HepG2 (cell line): ENCODE measurements at regions not wholly inside any gene's neighbourhood (a gene's known extent, or its start where the extent isn't known, plus 50 kb on each side); places are given as distances from the start of the nearest gene placed in this dataset.

ENCODE experiments used
- ATAC-seq: fragments of 200-7000 bp; cut with Tn5 transposase; 3 replicates; pipeline ENCODE4 v1.9.1; 2020; ENCODE audit warnings: mild to moderate bottlenecking, moderate library complexity
- BruUV-seq: library from RNA; stranded (reverse); fragments of 400-500 nt; replicated peaks from 2 replicates; lab custom pipeline; 2021; lab: Mats Ljungman, UMichigan
- CTCF ChIA-PET: fragments of 300-600 bp; formaldehyde crosslinking; extraction: SDS; loops from one replicate; lab custom pipeline; 2021; ENCODE audit warnings: low total read pairs, inconsistent platforms, low intra/inter-chr PET ratio; lab: Yijun Ruan, JAX
- POLR2A ChIA-PET: fragments of 350-600 bp; sonication (Branson Sonifier 250); formaldehyde crosslinking; loops from one replicate; lab custom pipeline; 2020; ENCODE audit warnings: antibody characterized with exemption, inconsistent platforms; lab: Yijun Ruan, JAX
- DNase-seq: peaks from one replicate; pipeline ENCODE4 v3.0.0-alpha.2; 2015; ENCODE audit warnings: low spot score
- FAIRE-seq: peaks from 3 replicates; lab custom pipeline; 2011; peaks lifted over from hg19 to GRCh38; lab: Jason Lieb, UNC
- H2AFZ ChIP-seq: one replicate; pipeline ENCODE4 v1.6.1; 2011; ENCODE audit warnings: low read length, inconsistent platforms
- H3K27ac ChIP-seq: fragments of 300-600 bp; 3 replicates; pipeline ENCODE4 v1.8.0; 2011; ENCODE audit warnings: mixed run types, mild to moderate bottlenecking, mixed read lengths, low read length, inconsistent platforms; ENCODE audit not compliant: insufficient read depth; ENCODE audit errors: extremely low read length
- H3K27me3 ChIP-seq, 2 experiments: fragments of 200-600 bp in 1 of 2; 2 replicates in 1 of 2; 3 replicates in 1 of 2; pipeline versions ENCODE4 v1.6.0 to v1.8.0; 2011; ENCODE audit warnings: low read length in 2 of 2, mild to moderate bottlenecking in 2 of 2, moderate library complexity in 2 of 2, inconsistent platforms in 1 of 2; ENCODE audit not compliant: insufficient read depth in 2 of 2, control insufficient read depth in 1 of 2
- H3K36me3 ChIP-seq, 2 experiments: fragments of 200-600 bp in 1 of 2; replicated peaks in 1 of 2; 2 replicates in 1 of 2; 3 replicates in 1 of 2; pipeline versions ENCODE4 v1.5.1 to v1.8.0; 2011; ENCODE audit warnings: low read length in 2 of 2, inconsistent platforms in 1 of 2; ENCODE audit not compliant: insufficient read depth in 2 of 2, control insufficient read depth in 1 of 2
- H3K4me1 ChIP-seq: 2 replicates; pipeline ENCODE4 v1.5.1; 2012; ENCODE audit warnings: low read length, inconsistent platforms; ENCODE audit not compliant: insufficient read depth
- H3K4me2 ChIP-seq: 2 replicates; pipeline ENCODE4 v1.6.0; 2011; ENCODE audit warnings: low read depth, low read length, inconsistent platforms
- H3K4me3 ChIP-seq, 3 experiments: fragments of 200-600 bp in 1 of 3; sonication (generic), shearing (Covaris generic) in 1 of 3; replicated peaks in 1 of 3; 2 replicates each; pipeline ENCODE4 v1.5.1; 2011 to 2016; ENCODE audit warnings: low read length in 3 of 3, inconsistent platforms in 2 of 3, low read depth in 2 of 3, mild to moderate bottlenecking in 2 of 3, control low read depth in 1 of 3, mixed read lengths in 1 of 3; ENCODE audit not compliant: insufficient read depth in 1 of 3
- H3K79me2 ChIP-seq: one replicate; pipeline ENCODE4 v1.6.1; 2011; ENCODE audit warnings: low read length, inconsistent platforms; ENCODE audit not compliant: insufficient read depth
- H3K9ac ChIP-seq: 2 replicates; pipeline ENCODE4 v1.6.0; 2011; ENCODE audit warnings: mild to moderate bottlenecking, low read depth, low read length, inconsistent platforms; ENCODE audit not compliant: insufficient read depth
- H3K9me3 ChIP-seq: 2 replicates; pipeline ENCODE4 v1.5.1; 2012; ENCODE audit warnings: mild to moderate bottlenecking, low read length
- H4K20me1 ChIP-seq: 2 replicates; pipeline ENCODE4 v1.6.0; 2011; ENCODE audit warnings: inconsistent platforms, mild to moderate bottlenecking, low read length, moderate library complexity; ENCODE audit not compliant: insufficient read depth
- KAT8 ChIP-seq: IDR thresholded peaks from 2 replicates; pipeline ENCODE4 v1.6.1; 2016; ENCODE audit warnings: missing genetic modification reagents, missing compliant biosample characterization
- MAX ChIP-seq: IDR thresholded peaks from 2 replicates; pipeline ENCODE4 v1.6.1; 2012; ENCODE audit warnings: inconsistent platforms
- NFIB ChIP-seq: sonication (generic); formaldehyde crosslinking; IDR thresholded peaks from 2 replicates; pipeline ENCODE4 v1.9.0; 2021; ENCODE audit warnings: missing genetic modification reagents, mild to moderate bottlenecking, borderline replicate concordance
- PRDM15 ChIP-seq: sonication (generic); formaldehyde crosslinking; IDR thresholded peaks from 2 replicates; pipeline ENCODE4 v1.4.0; 2020; ENCODE audit warnings: missing genetic modification reagents
- ZFYVE20 ChIP-seq: sonication (generic); formaldehyde crosslinking; IDR thresholded peaks from 2 replicates; pipeline ENCODE4 v1.8.0; 2023; ENCODE audit warnings: low read depth, mild to moderate bottlenecking, moderate library complexity, missing genetic modification reagents, borderline replicate concordance
- ZNF101 ChIP-seq: sonication (generic); formaldehyde crosslinking; IDR thresholded peaks from 2 replicates; pipeline ENCODE4 v1.4.0; 2020; ENCODE audit warnings: mild to moderate bottlenecking, low read depth, missing genetic modification reagents, borderline replicate concordance
- ZNF121 ChIP-seq: sonication (generic); formaldehyde crosslinking; IDR thresholded peaks from 2 replicates; pipeline ENCODE4 v1.5.0; 2020; ENCODE audit warnings: mild to moderate bottlenecking, missing genetic modification reagents
- ZNF660 ChIP-seq: sonication (generic); formaldehyde crosslinking; IDR thresholded peaks from 2 replicates; pipeline ENCODE4 v1.5.1; 2020; ENCODE audit warnings: mild to moderate bottlenecking, low read depth, missing genetic modification reagents, borderline replicate concordance
- ZNF724P ChIP-seq: sonication (generic); formaldehyde crosslinking; IDR thresholded peaks from 2 replicates; pipeline ENCODE4 v1.8.0; 2022; ENCODE audit warnings: missing genetic modification reagents, borderline replicate concordance
- WGBS: methylation state at CpG from one replicate; pipeline ENCODE4 v1.1.6; 2017; ENCODE audit warnings: low lambda C conversion rate; 5-methylcytosine and 5-hydroxymethylcytosine counted together
- in situ Hi-C: cut with HindIII; loops from 2 replicates; pipeline ENCODE4 v1.10.0; 2017; ENCODE audit warnings: low pct_unique_long_range_greater_than_20kb; ENCODE audit not compliant: extremely low pct_ligation_motif_present
- intact Hi-C: fragments of 100-400 bp; cut with micrococcal nuclease; formaldehyde crosslinking; loops from one replicate; pipeline ENCODE4 v1.10.0; 2022; ENCODE audit not compliant: unreplicated experiment
- TF ChIP-seq, protein P1 (sequence below): sonication (generic); formaldehyde crosslinking; IDR thresholded peaks from 2 replicates; pipeline ENCODE4 v1.8.0; 2022; ENCODE audit warnings: mild to moderate bottlenecking, missing genetic modification reagents, moderate library complexity

- TF ChIP-seq MAX (no peak), NFIB (CRISPR knock-in tag) (no peak), ZFYVE20 (CRISPR knock-in tag) (no peak), ZNF101 (no peak), ZNF660 (CRISPR knock-in tag) (no peak), PRDM15 (CRISPR knock-in tag) (no peak), ZNF121 (CRISPR knock-in tag) (no peak)
- TF ChIP-seq, protein P1, sequence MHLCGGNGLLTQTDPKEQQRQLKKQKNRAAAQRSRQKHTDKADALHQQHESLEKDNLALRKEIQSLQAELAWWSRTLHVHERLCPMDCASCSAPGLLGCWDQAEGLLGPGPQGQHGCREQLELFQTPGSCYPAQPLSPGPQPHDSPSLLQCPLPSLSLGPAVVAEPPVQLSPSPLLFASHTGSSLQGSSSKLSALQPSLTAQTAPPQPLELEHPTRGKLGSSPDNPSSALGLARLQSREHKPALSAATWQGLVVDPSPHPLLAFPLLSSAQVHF, result no peak
These were observed 270.5 kb downstream of the TUSC7 start (continued) for GRCh38 chr3:116980099-116980498.

GRCh38 chr3:116981089-116981488 is 271.5 kb downstream of the TUSC7 start:
- Histone ChIP-seq H3K36me3 (no peaks in the 10 kb centered on the region), H3K4me2 (no peak overlapping the region), H3K27ac (no peak overlapping the region), H4K20me1 (no peaks in the 10 kb centered on the region), H3K9ac (no peak overlapping the region), H3K9me3 (no peaks in the 10 kb centered on the region), H2AFZ (no peak overlapping the region), H3K4me1 (no peaks in the 10 kb centered on the region), H3K27me3 (no peaks in the 10 kb centered on the region), H3K4me3 (no peak overlapping the region), H3K79me2 (no peaks in the 10 kb centered on the region)
- no peak for FAIRE-seq
- BruUV-seq, result no TSS peak
- in situ Hi-C loops, result no loop called here
- ChIA-PET POLR2A (no interaction called here), CTCF (no interaction called here)
- TF ChIP-seq ZNF724P (no peak), KAT8 (no peak)
- WGBS, result 19% methylated on average over 5 of the region's 5 CpGs
- DNase-seq, result no peak
- intact Hi-C loops, result no loop called here
- no peak for ATAC-seq
